DMS153 treated with DMSO at 0.1 percent for 48 hours (cell line): ENCODE measurements at regions not wholly inside any gene's neighbourhood (a gene's known extent, or its start where the extent isn't known, plus 50 kb on each side); places are given as distances from the start of the nearest gene placed in this dataset.

Source experiments
- DNase-seq: peaks from one replicate; lab custom pipeline; 2025; ENCODE audit not compliant: unreplicated experiment; lab: John Stamatoyannopoulos, UW

DNA sequence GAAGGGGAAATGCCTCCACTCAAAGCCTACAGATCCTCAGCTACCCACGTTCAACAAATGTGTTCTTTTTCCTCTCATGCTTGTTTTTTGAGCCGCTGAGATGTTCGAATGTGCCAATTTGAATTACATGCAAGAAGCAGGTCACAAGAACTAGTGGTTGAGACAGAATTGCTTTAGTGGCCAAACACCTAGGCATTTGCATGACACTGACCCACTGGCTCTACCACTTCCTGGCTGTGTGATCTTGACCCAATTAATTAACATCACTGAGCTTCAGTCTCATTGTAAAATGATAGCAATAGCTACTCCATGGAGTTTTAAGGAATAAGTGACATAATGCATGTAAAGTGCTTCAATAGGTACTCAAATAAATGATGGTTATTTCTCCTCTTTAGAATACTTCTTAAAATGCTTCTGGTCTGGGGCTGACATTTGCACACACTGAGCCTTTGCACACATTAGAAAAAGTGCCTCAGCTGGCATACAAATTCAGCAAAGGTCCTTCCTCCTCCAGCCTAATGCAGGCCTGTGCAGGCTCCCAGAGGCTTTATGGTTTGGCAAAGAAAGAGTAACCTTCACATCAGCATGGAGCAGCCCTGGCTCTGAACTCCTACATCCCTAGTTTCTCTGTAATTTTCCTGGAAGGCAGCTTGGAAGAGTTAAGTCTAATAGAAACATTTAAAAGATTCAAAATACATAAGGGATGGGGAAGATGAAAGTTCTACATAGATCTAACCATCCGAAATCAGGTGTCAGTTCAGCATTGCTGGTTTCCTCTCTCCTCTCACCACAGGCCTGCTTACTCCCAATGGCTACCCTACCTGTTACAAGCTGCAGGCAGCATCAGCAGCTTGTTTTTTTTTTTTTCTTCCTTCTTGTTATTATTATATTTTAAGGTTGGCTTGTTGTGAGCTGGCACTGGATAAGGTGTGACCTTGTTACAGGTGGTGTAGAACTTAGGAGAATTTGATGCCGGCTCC, 107.4 kb downstream of the TBX19 start:
- DNase-seq = no peak

GRCh38 chr1:168386949-168387586, 106.4 kb downstream of the TBX19 start:
- peak; percentile 69 for DNase-seq

DNA sequence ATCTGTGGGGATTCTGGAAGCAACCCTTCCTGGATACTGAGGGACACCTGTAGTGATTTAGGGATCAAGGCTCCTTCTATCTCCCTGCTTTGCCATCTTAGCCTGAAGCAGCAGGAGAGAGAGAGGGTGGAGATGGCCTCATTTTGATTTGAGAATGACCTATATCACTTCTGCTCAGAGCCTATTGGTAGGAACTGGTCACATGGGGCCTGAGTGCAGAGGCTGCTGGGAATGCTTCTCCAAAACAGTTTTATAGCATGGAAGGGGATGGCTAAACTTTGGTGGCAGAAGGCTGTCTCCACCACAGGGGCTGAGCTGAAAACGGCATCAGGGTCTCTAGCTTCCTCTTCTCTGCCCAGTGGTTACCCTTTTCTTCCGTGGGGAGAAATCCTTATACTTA, 105.8 kb downstream of the TBX19 start:
- DNase-seq = no peak

DNA sequence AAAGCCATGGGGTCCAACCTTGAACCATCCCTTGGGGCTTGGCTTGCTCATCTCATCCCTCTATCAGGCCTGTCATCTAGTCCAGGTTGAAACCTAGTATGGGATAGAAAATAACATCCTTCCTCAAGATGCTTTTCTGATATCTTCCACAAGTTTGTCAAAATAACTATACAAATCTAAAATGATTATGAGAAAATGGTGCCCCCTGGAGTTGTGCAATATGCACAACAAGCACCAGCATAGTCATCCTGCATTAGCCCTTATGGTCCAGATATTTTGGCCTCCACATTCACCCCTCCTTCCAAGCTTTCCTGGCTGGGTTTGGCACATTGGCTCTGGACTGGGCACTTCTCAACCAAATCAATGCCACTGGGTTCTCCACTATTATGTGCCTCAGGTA, 101.2 kb downstream of the TBX19 start:
- no peak for DNase-seq

- no peak for DNase-seq
These were observed 100.3 kb downstream of the TBX19 start for GRCh38 chr1:168380945-168381344.

GRCh38 chr1:168379104-168379860, 98.6 kb downstream of the TBX19 start:
- DNase-seq = no peak

DNA sequence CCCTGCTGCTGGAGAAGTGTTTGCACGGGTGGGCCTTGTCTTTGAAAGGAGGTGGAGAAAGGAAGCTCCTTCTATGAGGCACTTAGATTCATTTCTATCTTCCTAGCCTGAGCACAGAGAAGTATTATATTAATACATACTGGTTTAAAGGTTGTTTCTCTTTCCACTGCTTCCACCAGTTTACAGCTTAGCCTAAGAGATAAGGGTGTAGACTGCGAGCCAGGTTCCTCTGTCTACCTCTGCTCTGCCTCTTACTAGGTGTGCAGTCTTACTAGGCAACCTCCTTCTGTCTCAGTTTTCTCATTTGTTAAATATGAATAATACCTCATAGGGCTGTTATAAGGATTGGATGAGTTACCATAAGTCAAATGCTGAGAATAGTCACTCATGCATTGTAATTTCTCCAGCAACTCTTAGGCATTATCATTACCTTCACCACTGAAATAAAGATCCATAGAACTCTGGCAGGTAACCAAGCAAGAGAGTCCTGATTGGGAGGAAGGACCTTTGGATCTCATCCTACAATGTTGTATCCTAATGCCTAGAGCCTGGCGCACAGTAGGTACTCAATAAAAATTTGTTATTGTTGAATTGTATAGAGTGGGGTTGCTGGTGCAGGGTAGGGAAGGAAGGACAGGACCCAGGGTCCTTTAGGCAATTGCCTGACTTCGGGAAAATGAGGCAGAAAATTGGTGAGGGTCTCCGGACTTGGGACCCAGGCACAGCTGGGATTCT, 95.1 kb downstream of the TBX19 start:
- DNase-seq = no peak

DNA sequence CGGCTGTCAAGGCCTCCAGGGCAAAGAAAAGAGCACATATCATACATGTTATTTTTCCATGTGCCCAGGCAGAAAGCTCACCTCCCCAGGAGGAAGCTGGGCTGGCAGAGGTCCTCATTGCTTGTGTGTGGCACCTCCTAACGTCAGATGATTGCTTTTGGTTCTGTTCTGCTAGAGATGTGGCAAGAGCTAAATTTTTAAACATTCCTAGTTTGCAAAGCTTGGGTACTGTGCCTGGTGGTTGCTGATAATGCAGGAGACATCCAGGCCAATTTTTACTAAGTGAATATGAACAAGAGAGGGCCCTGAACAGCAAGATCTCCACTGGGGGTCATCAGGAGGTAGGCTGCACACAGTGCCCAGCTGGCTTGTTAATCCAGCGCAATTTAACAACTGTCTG, 93.9 kb downstream of the TBX19 start:
- no peak for DNase-seq

DNA sequence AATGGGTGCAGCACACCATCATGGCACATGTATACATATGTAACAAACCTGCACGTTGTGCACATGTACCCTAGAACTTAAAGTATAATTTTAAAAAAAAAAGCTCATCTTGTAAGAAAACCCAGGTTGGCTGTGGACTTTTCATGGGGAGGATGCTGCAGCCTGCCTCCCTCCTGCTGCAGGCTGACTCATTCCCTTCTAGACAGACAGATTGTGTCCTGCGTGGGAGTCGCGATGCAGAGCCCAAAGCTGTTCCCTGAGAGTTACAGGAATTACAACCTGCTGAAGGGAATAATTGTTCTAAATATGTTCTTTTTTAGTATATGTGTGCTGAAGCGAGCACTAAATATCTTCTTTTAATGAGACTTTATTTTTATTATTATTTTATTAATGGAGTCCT, 93.2 kb downstream of the TBX19 start:
- no peak for DNase-seq

GRCh38 chr1:168372861-168373371, 92.2 kb downstream of the TBX19 start:
- no peak for DNase-seq

DNA sequence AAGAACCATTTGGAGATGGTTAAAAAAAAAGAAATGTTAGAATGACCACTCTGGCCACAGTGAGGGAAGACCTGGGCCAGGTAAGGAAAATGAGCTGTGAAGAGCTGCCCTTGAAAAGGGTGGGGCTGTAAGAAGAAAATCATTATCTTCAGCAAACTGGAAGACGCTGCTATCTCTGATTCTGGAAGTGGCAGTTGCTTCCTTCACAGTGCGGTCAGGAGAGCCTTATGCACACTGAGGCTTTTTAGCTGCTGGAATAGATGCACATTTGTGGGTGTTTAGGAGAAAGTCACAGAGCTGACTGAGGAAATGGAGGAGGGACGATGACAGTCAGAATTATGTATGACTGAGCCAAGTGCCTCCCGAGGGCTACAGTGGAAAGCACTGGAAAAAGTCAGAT, 91.6 kb downstream of the TBX19 start:
- DNase-seq = no peak

DNA sequence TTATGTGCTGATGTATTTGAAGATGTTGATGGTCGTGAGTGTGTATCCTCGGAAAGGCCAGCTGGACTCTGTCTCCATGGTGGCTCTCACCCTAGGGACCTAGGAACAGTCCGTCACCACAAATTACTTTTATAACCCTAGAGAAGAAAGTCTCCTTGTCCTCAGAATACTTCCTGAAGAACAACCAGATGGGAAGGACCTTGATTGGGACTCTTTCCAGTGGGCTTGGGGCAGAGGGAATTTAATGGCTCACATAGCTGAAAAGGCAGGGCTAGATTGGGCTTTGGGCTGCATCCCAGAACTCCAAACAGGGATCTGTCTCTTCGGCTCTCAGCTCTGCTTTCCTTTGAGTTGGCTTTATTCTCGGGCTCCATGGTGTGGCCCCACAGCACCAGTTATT, 90.8 kb downstream of the TBX19 start:
- no peak for DNase-seq

GRCh38 chr1:168370586-168370985, 89.9 kb downstream of the TBX19 start:
- no peak for DNase-seq

- DNase-seq = no peak
These were observed 89.0 kb downstream of the TBX19 start for GRCh38 chr1:168369655-168370054.

- DNase-seq = no peak
These were observed 87.5 kb downstream of the TBX19 start for GRCh38 chr1:168368131-168368530.

- no peak for DNase-seq
These were observed 85.2 kb downstream of the TBX19 start for GRCh38 chr1:168365719-168366479.
